A172 (cell line): ENCODE measurements at regions not wholly inside any gene's neighbourhood (a gene's known extent, or its start where the extent isn't known, plus 50 kb on each side); places are given as distances from the start of the nearest gene placed in this dataset.
A peak's percentile ranks its signal among the peaks of the same experiment; 100 is the strongest.
"Not testable (repeated sequence)": the region's sequence is repeated elsewhere in the genome, so short reads cannot be mapped to it uniquely, and the experiment has no call there.

ENCODE experiments used
- DNase-seq: peaks from one replicate; pipeline ENCODE4 v3.0.0-alpha.2; 2015; ENCODE audit warnings: low spot score

GRCh38 chr17:5864741-5865657 is 205.2 kb upstream of the WSCD1 start:
- no peak for DNase-seq

- DNase-seq = no peak
These were observed 203.2 kb upstream of the WSCD1 start for GRCh38 chr17:5866978-5867377.

GRCh38 chr17:5869041-5869745 is 201.0 kb upstream of the WSCD1 start:
- no peak for DNase-seq

DNA sequence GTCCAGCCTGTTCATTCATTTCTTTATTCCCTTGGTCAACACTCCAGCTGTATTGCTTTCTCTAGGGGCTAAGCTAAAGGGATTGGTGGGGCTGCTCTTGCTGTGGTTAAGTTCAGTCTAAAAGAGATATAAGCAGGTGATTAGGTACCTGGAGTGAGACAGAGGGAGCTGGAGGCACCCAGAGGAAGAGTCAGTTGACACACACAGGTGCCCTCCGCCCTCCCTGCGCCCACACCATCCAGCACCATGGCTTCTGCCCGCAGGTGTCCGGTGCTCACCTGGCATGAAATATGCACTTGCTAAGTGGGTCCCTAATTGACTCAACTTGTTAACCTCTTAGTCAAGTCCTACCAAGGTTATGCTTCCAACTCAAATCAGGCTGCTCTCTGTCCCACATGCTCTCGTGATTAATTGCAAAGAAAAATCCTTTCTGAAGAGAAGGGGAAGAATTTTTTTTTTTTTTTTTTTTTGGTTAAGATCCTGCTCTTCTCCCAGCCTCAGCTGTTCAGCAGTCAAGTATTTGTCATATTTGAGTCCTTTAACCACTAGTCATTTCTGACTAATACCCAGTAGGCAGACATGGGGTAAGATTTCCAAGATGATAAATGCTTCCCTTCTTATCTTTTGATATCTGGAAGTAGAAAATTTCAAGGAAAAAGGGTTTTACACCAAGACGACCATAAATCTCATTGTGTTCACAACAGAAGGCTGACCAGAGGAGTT is 199.8 kb upstream of the WSCD1 start:
- DNase-seq = peak; percentile 33

DNA sequence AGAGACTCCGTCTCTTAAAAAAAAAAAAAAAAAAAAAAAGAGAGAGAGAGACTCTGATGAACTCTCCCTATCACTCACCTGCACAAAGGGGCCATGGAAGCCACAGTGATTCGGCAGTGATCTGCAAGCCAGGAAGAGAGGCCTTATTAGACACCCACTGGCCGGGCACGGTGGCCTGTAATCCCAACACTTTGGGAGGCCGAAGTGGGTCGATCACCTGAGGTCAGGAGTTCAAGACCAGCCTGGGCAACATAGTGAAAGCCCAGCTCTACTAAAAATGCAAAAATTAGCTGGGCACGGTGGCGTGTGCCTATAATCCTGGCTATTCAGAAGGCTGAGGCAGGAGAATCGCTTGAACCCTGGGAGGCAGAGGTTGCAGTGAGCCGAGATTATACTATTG is 198.5 kb upstream of the WSCD1 start:
- DNase-seq = no peak

DNA sequence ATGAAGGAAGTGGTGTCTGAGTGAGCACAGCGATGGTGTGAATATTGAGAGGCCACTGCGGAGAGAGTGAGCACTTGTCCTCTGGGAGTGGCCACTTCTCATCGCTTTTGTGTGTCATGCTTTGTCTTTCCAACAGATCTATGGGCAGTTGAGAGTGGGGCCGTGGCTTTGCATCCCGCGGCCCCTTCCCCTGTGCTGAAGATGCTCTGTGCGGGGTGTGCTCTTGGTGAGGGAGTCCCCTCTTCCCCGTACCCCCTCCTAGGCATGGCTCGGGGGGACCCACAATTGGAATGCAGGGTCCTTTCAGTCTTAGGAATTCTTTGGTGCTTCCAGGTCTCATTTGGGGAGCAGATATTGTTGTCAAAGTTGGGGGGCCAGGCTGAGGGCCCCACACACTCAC is 197.3 kb upstream of the WSCD1 start:
- DNase-seq = no peak

GRCh38 chr17:5873781-5874180 is 196.4 kb upstream of the WSCD1 start:
- DNase-seq = no peak

DNA sequence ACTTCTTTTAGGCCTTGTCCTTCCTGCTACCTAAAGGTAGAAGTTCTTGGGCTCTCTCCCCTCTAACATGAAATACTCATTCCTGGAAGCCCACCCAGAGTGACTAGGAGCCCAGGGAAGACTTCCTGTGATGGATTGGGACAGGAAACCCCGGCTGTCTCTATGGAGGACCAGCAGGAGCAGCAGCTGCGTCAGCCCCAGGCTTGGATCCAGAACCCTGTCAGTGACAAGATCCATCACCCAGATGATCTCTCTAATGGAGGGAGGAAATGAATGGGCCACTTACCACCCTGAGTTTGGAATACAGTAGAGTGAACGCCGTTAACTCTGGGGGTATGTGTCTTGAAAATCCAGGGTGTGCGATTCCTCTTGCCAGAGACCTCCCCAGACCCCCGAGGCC is 195.7 kb upstream of the WSCD1 start:
- DNase-seq = peak; percentile 46

DNA sequence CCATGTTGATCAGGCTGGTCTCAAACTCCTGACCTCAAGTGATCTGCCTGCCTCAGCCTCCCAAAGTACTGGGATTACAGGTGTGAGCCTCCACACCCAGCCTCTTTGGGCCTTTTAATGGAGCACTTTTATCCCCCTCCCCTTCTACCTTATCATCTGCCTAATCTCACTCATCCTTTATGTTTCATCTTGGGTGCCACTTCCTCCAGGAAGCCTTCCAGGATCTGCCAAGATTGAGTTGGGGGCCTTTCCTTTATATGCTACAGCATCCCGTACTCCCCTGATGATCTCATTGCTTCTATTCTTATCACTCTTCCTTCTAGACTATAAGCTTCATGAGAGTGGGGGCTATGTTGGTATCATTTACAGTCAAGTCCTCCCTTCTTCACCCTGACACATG is 192.8 kb upstream of the WSCD1 start:
- DNase-seq = no peak

GRCh38 chr17:5877948-5878347 is 192.2 kb upstream of the WSCD1 start:
- DNase-seq = peak; percentile 11

DNA sequence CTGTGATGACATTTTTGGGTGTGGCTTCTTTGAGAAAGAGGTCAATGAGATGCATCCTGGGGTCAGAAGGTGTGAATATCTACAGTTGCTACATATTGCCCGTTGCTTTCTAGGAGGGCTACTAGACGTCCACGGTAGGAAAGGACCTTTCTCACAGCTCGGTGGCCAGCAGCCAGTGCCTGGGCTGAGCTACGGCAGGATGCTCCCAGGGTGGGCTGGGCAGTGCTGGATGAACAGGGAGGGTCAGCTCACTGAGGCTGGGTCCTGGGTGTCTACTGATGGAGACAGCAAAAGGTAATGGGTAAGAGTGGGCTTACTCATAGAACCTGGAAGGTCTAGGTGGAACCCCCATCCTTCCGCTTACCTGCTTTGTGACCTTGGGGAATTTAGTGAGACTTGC is 188.3 kb upstream of the WSCD1 start:
- DNase-seq = no peak

- no peak for DNase-seq
These were observed 186.2 kb upstream of the WSCD1 start for GRCh38 chr17:5883775-5884665.

DNA sequence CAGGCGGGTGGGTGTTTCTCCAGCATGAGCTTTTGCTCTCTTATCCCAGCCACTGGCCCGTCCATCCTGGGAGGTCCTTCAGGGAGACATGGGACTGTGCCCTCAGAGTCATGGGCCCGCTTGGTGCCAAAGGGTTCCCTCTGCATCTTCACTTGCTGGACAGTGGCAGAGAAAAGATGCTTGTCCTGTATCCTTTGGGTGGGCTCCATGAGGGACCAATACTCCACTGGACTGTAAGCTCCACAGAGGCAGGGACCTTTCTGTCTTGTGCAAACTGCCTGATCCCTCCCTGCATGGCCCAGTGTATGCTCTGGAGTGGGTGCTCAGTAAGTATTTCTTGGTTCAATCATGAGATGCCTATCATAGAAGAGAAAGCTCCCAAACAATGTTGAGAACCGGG is 184.8 kb upstream of the WSCD1 start:
- no peak for DNase-seq

- no peak for DNase-seq
These were observed 181.4 kb upstream of the WSCD1 start for GRCh38 chr17:5888811-5889210.

DNA sequence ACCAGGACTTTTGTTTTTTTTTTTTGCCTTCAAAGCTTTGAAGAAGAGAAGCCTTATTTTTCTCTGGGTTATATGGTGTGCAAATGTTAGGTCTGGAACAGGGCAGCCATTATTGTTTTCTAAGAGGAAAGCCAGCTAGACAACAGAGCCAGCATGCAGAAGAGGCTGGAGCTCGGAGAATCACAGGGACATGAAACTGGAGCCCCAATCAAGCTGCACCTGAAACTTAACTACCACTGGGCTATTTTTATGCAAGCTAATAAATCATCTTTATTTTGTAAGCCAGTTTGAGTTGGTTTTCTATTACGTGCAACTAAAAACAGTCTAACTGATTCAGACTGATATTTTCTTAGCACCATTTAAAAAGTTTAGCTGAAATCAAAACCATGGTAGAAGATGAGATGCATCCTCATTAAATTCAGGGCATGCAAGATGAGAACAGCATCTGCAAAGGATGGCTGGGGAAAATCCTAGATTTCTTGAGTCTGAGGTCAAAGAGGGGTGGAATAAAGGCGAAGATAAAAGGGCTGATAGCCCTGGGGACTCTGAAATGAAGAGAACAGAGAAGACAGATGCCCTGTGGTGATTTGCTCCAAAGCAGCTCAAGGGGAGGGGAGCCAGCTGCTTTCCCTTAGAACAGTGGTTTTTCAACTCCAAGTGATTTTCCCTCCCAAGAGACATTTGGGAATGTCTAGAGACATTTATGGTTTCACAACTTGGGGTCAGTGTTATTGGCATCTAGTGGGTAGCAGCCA is 177.1 kb upstream of the WSCD1 start:
- no peak for DNase-seq

GRCh38 chr17:5893741-5894140 is 176.4 kb upstream of the WSCD1 start:
- DNase-seq = no peak

- no peak for DNase-seq
These were observed 174.9 kb upstream of the WSCD1 start for GRCh38 chr17:5895276-5895675.

DNA sequence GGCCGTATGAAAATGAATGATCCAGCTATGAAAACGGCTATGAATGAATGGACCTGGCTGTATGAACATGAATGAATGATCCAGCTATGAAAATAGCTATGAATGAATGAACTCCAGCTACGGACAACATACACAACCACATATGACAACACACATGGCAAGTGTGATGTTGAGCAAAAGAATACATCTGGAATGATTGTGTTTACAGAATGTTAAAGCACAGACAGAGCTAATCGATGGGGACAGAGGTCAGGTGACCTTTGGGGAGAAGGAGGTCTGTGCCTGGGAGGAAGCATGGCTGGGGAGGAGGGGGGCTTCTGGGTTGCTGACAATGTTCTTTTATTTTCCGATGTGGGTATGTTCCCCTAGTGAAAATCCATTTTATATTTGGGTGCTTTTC is 174.0 kb upstream of the WSCD1 start:
- DNase-seq = no peak

DNA sequence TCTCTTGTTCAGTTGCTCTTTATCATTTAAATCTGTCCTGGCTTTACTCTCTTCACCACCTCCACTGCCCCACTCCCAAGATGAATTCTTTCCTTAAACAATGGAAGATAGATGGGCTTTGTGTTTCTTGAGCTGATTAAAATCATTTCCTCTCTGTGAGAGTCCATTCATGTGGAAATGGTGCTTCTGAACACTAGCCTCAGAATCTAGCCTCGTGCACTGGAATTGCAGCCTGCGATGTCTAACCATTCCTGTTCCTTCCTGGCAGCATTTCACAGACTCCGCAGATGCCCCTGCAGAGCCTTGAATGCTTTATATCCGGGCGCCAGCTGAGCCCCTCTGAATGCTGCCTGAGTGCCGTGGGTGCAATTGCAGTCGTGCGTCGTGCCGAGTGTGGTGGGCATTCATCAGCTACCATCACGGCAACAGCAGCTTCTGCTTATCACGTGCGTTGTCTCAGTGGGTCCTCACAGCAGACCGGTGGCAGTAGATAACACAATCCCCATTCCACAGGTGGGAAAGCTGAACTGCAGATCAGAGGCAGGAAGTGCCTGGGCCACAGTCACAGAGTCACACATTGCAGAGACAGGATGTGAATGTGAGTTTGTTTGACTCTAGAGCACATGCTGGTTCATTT is 172.8 kb upstream of the WSCD1 start:
- no peak for DNase-seq

GRCh38 chr17:5897981-5898380 is 172.2 kb upstream of the WSCD1 start:
- not testable (repeated sequence) for DNase-seq
